Fibroblast of lung (primary cell): ENCODE measurements at regions not wholly inside any gene's neighbourhood (a gene's known extent, or its start where the extent isn't known, plus 50 kb on each side); places are given as distances from the start of the nearest gene placed in this dataset.

ENCODE experiments used
- CTCF ChIP-seq, 2 donors: IDR thresholded peaks in 1 of 2; conservative IDR thresholded peaks in 1 of 2; 1 replicate in 1 of 2; 2 replicates in 1 of 2; pipeline ENCODE4 v1.5.1; 2011 to 2012; ENCODE audit warnings: low read length in 2 of 2, control low read depth in 1 of 2, inconsistent platforms in 1 of 2, low read depth in 1 of 2, mild to moderate bottlenecking in 1 of 2
- EZH2 ChIP-seq: IDR thresholded peaks from 2 replicates; pipeline ENCODE4 v1.5.1; 2012; ENCODE audit warnings: low read length, control low read depth, mild to moderate bottlenecking; ENCODE audit errors: missing control alignments

DNA sequence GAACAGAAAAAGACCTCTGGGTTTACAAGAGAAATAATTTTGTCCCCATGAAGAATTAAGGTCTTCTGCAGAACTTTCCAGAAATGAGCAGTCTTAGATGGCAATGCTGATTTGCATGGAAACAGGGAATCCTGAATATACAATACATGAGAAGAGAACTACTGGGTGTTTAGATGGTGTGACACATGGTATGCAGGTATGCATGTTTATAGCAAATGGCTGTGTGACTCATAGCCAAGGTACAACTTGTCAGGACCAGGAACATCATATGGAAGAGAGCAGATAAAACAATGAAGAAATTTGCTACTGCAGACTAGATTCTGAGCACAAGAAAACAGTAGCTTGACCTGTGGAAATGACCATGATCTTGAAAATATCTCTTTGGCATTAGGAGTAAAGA, 907.8 kb downstream of the GATA3 start:
- TF ChIP-seq CTCF (conservative IDR thresholded peaks at IDR 0.05 in 1 of 2, IDR thresholded peaks at IDR 0.05 in 1 of 2; ENCODE audit: low read depth in 1 of 2, low read length in 2 of 2): no peak
- no peak for TF ChIP-seq EZH2
